ENCODE measurements at regions not wholly inside any gene's neighbourhood (a gene's known extent, or its start where the extent isn't known, plus 50 kb on each side); places are given as distances from the start of the nearest gene placed in this dataset.

- ATAC-seq = no peak
- H3K27ac Mint-ChIP-seq = no peak overlapping the region
- intact Hi-C loops (cut with DNase I, micrococcal nuclease) = no loop called here
- no peak for DNase-seq
- CTCF ChIA-PET = interaction anchor here (0.8 kb wide), 1 partner anchor 89 kb away, joined by 3 read pairs; no protein-coding TSS in a partner anchor
- POLR2A ChIA-PET = no interaction called here
- H3K4me3 Mint-ChIP-seq = no peak overlapping the region
- H3K36me3 Mint-ChIP-seq (ENCODE audit: low read depth) = no peaks in the 10 kb centered on the region
- peaks cover 31% of the 10 kb centered on the region for H3K27me3 Mint-ChIP-seq
- H3K9me3 Mint-ChIP-seq (ENCODE audit: low read depth) = no peaks in the 10 kb centered on the region
- no peaks in the 10 kb centered on the region for H3K4me1 Mint-ChIP-seq
Observed at GRCh38 chr4:71691416-71692073, 92.3 kb downstream of the GC start.

- Mint-ChIP-seq H3K27me3 (peaks cover 25% of the 10 kb centered on the region), H3K4me3 (no peak overlapping the region), H3K36me3 (ENCODE audit: low read depth) (no peaks in the 10 kb centered on the region), H3K27ac (no peak overlapping the region), H3K9me3 (ENCODE audit: low read depth) (no peaks in the 10 kb centered on the region), H3K4me1 (no peaks in the 10 kb centered on the region)
- ATAC-seq (no peak), DNase-seq (no peak)
- ChIA-PET CTCF (no interaction called here), POLR2A (no interaction called here)
- intact Hi-C loops (cut with DNase I, micrococcal nuclease) = no loop called here
Observed at GRCh38 chr4:71689822-71690221, 94.1 kb downstream of the GC start.

- H3K36me3 Mint-ChIP-seq (ENCODE audit: low read depth) = no peaks in the 10 kb centered on the region
- ChIA-PET CTCF (no interaction called here), POLR2A (no interaction called here)
- intact Hi-C loops (cut with DNase I, micrococcal nuclease) = no loop called here
- H3K27ac Mint-ChIP-seq = no peak overlapping the region
- peaks cover 20% of the 10 kb centered on the region for H3K27me3 Mint-ChIP-seq
- H3K4me3 Mint-ChIP-seq = no peak overlapping the region
- DNase-seq = no peak
- no peaks in the 10 kb centered on the region for H3K9me3 Mint-ChIP-seq (ENCODE audit: low read depth)
- ATAC-seq = no peak
- H3K4me1 Mint-ChIP-seq = no peaks in the 10 kb centered on the region
Observed at GRCh38 chr4:71687056-71687455, 96.8 kb downstream of the GC start.

GRCh38 chr4:71685975-71686374 is 97.9 kb downstream of the GC start:
- Mint-ChIP-seq H3K4me1 (no peaks in the 10 kb centered on the region), H3K27me3 (peaks cover 14% of the 10 kb centered on the region), H3K27ac (no peak overlapping the region), H3K9me3 (ENCODE audit: low read depth) (no peaks in the 10 kb centered on the region), H3K4me3 (no peak overlapping the region), H3K36me3 (ENCODE audit: low read depth) (no peaks in the 10 kb centered on the region)
- no peak for DNase-seq
- intact Hi-C loops (cut with DNase I, micrococcal nuclease) = no loop called here
- ChIA-PET CTCF (interaction anchor here (0.6 kb wide), 1 partner anchor 8 kb away, joined by 3 read pairs; no protein-coding TSS in a partner anchor), POLR2A (no interaction called here)
- ATAC-seq = no peak

- intact Hi-C loops (cut with DNase I, micrococcal nuclease) = no loop called here
- Mint-ChIP-seq H3K4me3 (no peak overlapping the region), H3K4me1 (no peaks in the 10 kb centered on the region), H3K27me3 (peaks cover 5% of the 10 kb centered on the region), H3K9me3 (ENCODE audit: low read depth) (no peaks in the 10 kb centered on the region), H3K36me3 (ENCODE audit: low read depth) (no peaks in the 10 kb centered on the region), H3K27ac (no peak overlapping the region)
- ChIA-PET CTCF (no interaction called here), POLR2A (no interaction called here)
- DNase-seq = no peak
- ATAC-seq = no peak
Observed at GRCh38 chr4:71683309-71683708, 100.6 kb downstream of the GC start.

GRCh38 chr4:71680706-71681105 is 103.2 kb downstream of the GC start:
- H3K9me3 Mint-ChIP-seq (ENCODE audit: low read depth) = no peaks in the 10 kb centered on the region
- intact Hi-C loops (cut with DNase I, micrococcal nuclease) = no loop called here
- DNase-seq = no peak
- no peak for ATAC-seq
- POLR2A ChIA-PET = no interaction called here
- H3K27me3 Mint-ChIP-seq = peaks cover 4% of the 10 kb centered on the region
- CTCF ChIA-PET = no interaction called here
- H3K36me3 Mint-ChIP-seq (ENCODE audit: low read depth) = no peaks in the 10 kb centered on the region
- H3K4me3 Mint-ChIP-seq = no peak overlapping the region
- no peaks in the 10 kb centered on the region for H3K4me1 Mint-ChIP-seq
- no peak overlapping the region for H3K27ac Mint-ChIP-seq

GRCh38 chr4:71677568-71677967 is 106.3 kb downstream of the GC start:
- DNase-seq = no peak
- Mint-ChIP-seq H3K36me3 (ENCODE audit: low read depth) (no peaks in the 10 kb centered on the region), H3K9me3 (ENCODE audit: low read depth) (no peaks in the 10 kb centered on the region), H3K27ac (no peak overlapping the region), H3K4me3 (no peak overlapping the region), H3K4me1 (no peaks in the 10 kb centered on the region), H3K27me3 (peaks cover 4% of the 10 kb centered on the region)
- intact Hi-C loops (cut with DNase I, micrococcal nuclease) = no loop called here
- ChIA-PET CTCF (no interaction called here), POLR2A (interaction anchor here (0.6 kb wide), 1 partner anchor 323 kb away, joined by 3 read pairs; no protein-coding TSS in a partner anchor)
- no peak for ATAC-seq

- Mint-ChIP-seq H3K9me3 (ENCODE audit: low read depth) (no peaks in the 10 kb centered on the region), H3K27me3 (peaks cover 6% of the 10 kb centered on the region), H3K36me3 (ENCODE audit: low read depth) (no peaks in the 10 kb centered on the region), H3K4me1 (no peaks in the 10 kb centered on the region), H3K4me3 (no peak overlapping the region), H3K27ac (no peak overlapping the region)
- POLR2A ChIA-PET = no interaction called here
- DNase-seq (no peak), ATAC-seq (no peak)
- CTCF ChIA-PET = no interaction called here
- intact Hi-C loops (cut with DNase I, micrococcal nuclease) = no loop called here
Observed at GRCh38 chr4:71669291-71669690, 114.6 kb downstream of the GC start.

GRCh38 chr4:71665358-71665757 is 118.5 kb downstream of the GC start:
- POLR2A ChIA-PET = no interaction called here
- H3K4me1 Mint-ChIP-seq = no peaks in the 10 kb centered on the region

GRCh38 chr4:71664366-71664765 is 119.5 kb downstream of the GC start:
- H3K27ac Mint-ChIP-seq = no peak overlapping the region
- no peaks in the 10 kb centered on the region for H3K4me1 Mint-ChIP-seq
- CTCF ChIA-PET = no interaction called here
- peaks cover 8% of the 10 kb centered on the region for H3K27me3 Mint-ChIP-seq
- no peaks in the 10 kb centered on the region for H3K36me3 Mint-ChIP-seq (ENCODE audit: low read depth)
- intact Hi-C loops (cut with DNase I, micrococcal nuclease) = no loop called here
- H3K4me3 Mint-ChIP-seq = no peak overlapping the region
- ATAC-seq = no peak
- no peak for DNase-seq
- POLR2A ChIA-PET = no interaction called here
- H3K9me3 Mint-ChIP-seq (ENCODE audit: low read depth) = no peaks in the 10 kb centered on the region

More at GRCh38 chr4:71665358-71665757, 118.5 kb downstream of the GC start:
- Mint-ChIP-seq H3K36me3 (ENCODE audit: low read depth) (no peaks in the 10 kb centered on the region), H3K4me3 (no peak overlapping the region), H3K27me3 (peaks cover 8% of the 10 kb centered on the region), H3K27ac (no peak overlapping the region), H3K9me3 (ENCODE audit: low read depth) (no peaks in the 10 kb centered on the region)
- DNase-seq (no peak), ATAC-seq (no peak)
- CTCF ChIA-PET = no interaction called here
- intact Hi-C loops (cut with DNase I, micrococcal nuclease) = no loop called here

GRCh38 chr4:71663780-71664179 is 120.1 kb downstream of the GC start:
- ChIA-PET CTCF (no interaction called here), POLR2A (no interaction called here)
- Mint-ChIP-seq H3K4me1 (no peaks in the 10 kb centered on the region), H3K4me3 (no peak overlapping the region), H3K36me3 (ENCODE audit: low read depth) (no peaks in the 10 kb centered on the region), H3K27me3 (peaks cover 8% of the 10 kb centered on the region), H3K9me3 (ENCODE audit: low read depth) (no peaks in the 10 kb centered on the region), H3K27ac (no peak overlapping the region)
- DNase-seq (no peak), ATAC-seq (no peak)
- intact Hi-C loops (cut with DNase I, micrococcal nuclease) = no loop called here

- intact Hi-C loops (cut with DNase I, micrococcal nuclease) = no loop called here
- Mint-ChIP-seq H3K36me3 (ENCODE audit: low read depth) (no peaks in the 10 kb centered on the region), H3K4me1 (no peaks in the 10 kb centered on the region), H3K27ac (no peak overlapping the region), H3K9me3 (ENCODE audit: low read depth) (no peaks in the 10 kb centered on the region), H3K4me3 (no peak overlapping the region), H3K27me3 (peaks cover 5% of the 10 kb centered on the region)
- CTCF ChIA-PET = no interaction called here
- no peak for ATAC-seq
- no peak for DNase-seq
- POLR2A ChIA-PET = no interaction called here
Observed at GRCh38 chr4:71659979-71660378, 123.9 kb downstream of the GC start.

GRCh38 chr4:71648923-71649322 is 135.0 kb downstream of the GC start:
- no peaks in the 10 kb centered on the region for H3K4me1 Mint-ChIP-seq
- intact Hi-C loops (cut with DNase I, micrococcal nuclease) = no loop called here
- CTCF ChIA-PET = no interaction called here
- H3K4me3 Mint-ChIP-seq = no peak overlapping the region
- no peaks in the 10 kb centered on the region for H3K9me3 Mint-ChIP-seq (ENCODE audit: low read depth)
- ATAC-seq (no peak), DNase-seq (no peak)
- H3K27ac Mint-ChIP-seq = no peak overlapping the region
- no peaks in the 10 kb centered on the region for H3K36me3 Mint-ChIP-seq (ENCODE audit: low read depth)
- POLR2A ChIA-PET = no interaction called here
- H3K27me3 Mint-ChIP-seq = no peaks in the 10 kb centered on the region
